Subcutaneous abdominal adipose tissue (tissue), 5 donors: ENCODE measurements at regions not wholly inside any gene's neighbourhood (a gene's known extent, or its start where the extent isn't known, plus 50 kb on each side); places are given as distances from the start of the nearest gene placed in this dataset.
"Not testable (repeated sequence)": the region's sequence is repeated elsewhere in the genome, so short reads cannot be mapped to it uniquely, and the experiment has no call there.

Experiments used
- H3K27ac ChIP-seq: one replicate; pipeline ENCODE4 v1.7.0; 2013; ENCODE audit warnings: low read depth, mild to moderate bottlenecking, inconsistent platforms, low read length, moderate library complexity
- H3K27me3 ChIP-seq, 5 donors: one replicate each; pipeline ENCODE4 v1.7.0; 2013; ENCODE audit warnings: low read length in 5 of 5, inconsistent platforms in 1 of 5; ENCODE audit not compliant: control insufficient read depth in 5 of 5, insufficient read depth in 4 of 5
- H3K36me3 ChIP-seq, 5 donors: one replicate each; pipeline ENCODE4 v1.7.0; 2013; ENCODE audit warnings: low read length in 5 of 5; ENCODE audit not compliant: control insufficient read depth in 5 of 5, insufficient read depth in 5 of 5
- H3K4me1 ChIP-seq, 5 donors: one replicate each; pipeline ENCODE4 v1.7.0; 2013; ENCODE audit warnings: low read length in 5 of 5, mild to moderate bottlenecking in 3 of 5, moderate library complexity in 1 of 5; ENCODE audit not compliant: control insufficient read depth in 5 of 5, insufficient read depth in 5 of 5
- H3K4me3 ChIP-seq, 5 donors: one replicate each; pipeline ENCODE4 v1.7.0; 2013; ENCODE audit warnings: low read length in 5 of 5, low read depth in 1 of 5
- H3K9ac ChIP-seq, 5 donors: one replicate each; pipeline ENCODE4 v1.7.0; 2013; ENCODE audit warnings: low read length in 5 of 5, mild to moderate bottlenecking in 4 of 5, moderate library complexity in 3 of 5
- H3K9me3 ChIP-seq, 5 donors: one replicate each; pipeline ENCODE4 v1.7.0; 2013; ENCODE audit warnings: low read length in 5 of 5; ENCODE audit not compliant: control insufficient read depth in 5 of 5
- donor health status: healthy.
- donor health status: healthy.
- donor health status: healthy.
- donor health status: healthy.
- donor health status: healthy.

GRCh38 chr12:58337539-58337938, 396.2 kb downstream of the ATP23 start:
- not testable (repeated sequence) for H3K4me3 ChIP-seq, H3K36me3 ChIP-seq, H3K27me3 ChIP-seq, H3K9ac ChIP-seq, H3K9me3 ChIP-seq, H3K27ac ChIP-seq
- H3K4me1 ChIP-seq, result peaks cover 0 to 11% (median 3%) of the 10 kb centered on the region in 5 donors

- Histone ChIP-seq H3K36me3 (no peaks in the 10 kb centered on the region), H3K9ac (no peak overlapping the region), H3K4me3 (no peak overlapping the region), H3K27me3 (no peaks in the 10 kb centered on the region), H3K9me3 (no peaks in the 10 kb centered on the region), H3K4me1 (peaks cover 0 to 16% (median 13%) of the 10 kb centered on the region in 5 donors), H3K27ac (no peak overlapping the region)
Measured at GRCh38 chr12:58341791-58342190, 400.4 kb downstream of the ATP23 start.

- H3K4me3 ChIP-seq, result no peak overlapping the region
- H3K9ac ChIP-seq, result no peak overlapping the region
- no peaks in the 10 kb centered on the region for H3K27me3 ChIP-seq
- peaks cover 0 to 16% (median 8%) of the 10 kb centered on the region in 5 donors for H3K4me1 ChIP-seq
- H3K9me3 ChIP-seq, result no peaks in the 10 kb centered on the region
- H3K27ac ChIP-seq, result peak overlapping the region; percentile 2
- no peaks in the 10 kb centered on the region for H3K36me3 ChIP-seq
Measured at GRCh38 chr12:58342736-58343135, 401.4 kb downstream of the ATP23 start.

DNA sequence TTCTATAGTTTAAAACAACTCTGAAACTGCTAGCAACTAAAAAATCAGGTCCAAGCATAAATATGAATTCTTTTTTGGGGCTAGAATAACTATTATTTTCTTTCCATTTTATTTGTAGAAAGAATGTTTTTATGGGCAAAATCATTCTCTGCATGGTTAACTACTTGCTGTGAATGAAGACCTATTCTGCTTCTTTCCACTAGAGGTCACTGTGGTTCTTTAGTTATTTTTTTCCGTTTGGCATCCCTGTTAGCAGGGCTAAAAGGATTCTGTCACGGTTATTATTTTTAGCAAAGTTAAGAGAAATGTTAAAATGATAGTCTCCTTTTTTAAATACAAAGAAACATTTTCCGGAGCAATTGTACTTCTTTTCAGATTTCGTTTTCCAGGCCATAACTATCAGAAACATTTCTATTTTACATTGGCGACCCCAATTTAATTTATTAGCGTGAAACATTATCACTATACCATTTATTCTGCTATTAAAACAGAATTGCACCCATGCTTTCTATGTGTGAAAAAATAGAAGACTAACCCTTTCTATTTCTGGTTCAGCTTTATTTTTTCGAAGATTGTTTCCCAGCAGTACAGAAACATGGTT, 404.8 kb downstream of the ATP23 start:
- Histone ChIP-seq H3K27me3 (no peaks in the 10 kb centered on the region), H3K9ac (no peak overlapping the region), H3K27ac (no peak overlapping the region), H3K9me3 (peaks cover 0 to 2% (median 0%) of the 10 kb centered on the region in 5 donors), H3K4me1 (peaks cover 0 to 16% (median 8%) of the 10 kb centered on the region in 5 donors), H3K4me3 (no peak overlapping the region), H3K36me3 (no peaks in the 10 kb centered on the region)

- Histone ChIP-seq H3K27me3 (no peaks in the 10 kb centered on the region), H3K36me3 (no peaks in the 10 kb centered on the region), H3K9me3 (peaks cover 0 to 2% (median 0%) of the 10 kb centered on the region in 5 donors), H3K4me1 (peaks cover 0 to 13% (median 7%) of the 10 kb centered on the region in 5 donors), H3K4me3 (no peak overlapping the region), H3K9ac (no peak overlapping the region), H3K27ac (no peak overlapping the region)
Measured at GRCh38 chr12:58347188-58347587, 405.8 kb downstream of the ATP23 start.

- Histone ChIP-seq H3K4me1 (peaks cover 0 to 9% (median 3%) of the 10 kb centered on the region in 5 donors), H3K4me3 (no peak overlapping the region), H3K27me3 (no peaks in the 10 kb centered on the region), H3K9ac (no peak overlapping the region), H3K27ac (no peak overlapping the region), H3K36me3 (no peaks in the 10 kb centered on the region), H3K9me3 (peaks cover 0 to 2% (median 0%) of the 10 kb centered on the region in 5 donors)
Measured at GRCh38 chr12:58347691-58348090, 406.3 kb downstream of the ATP23 start.

- Histone ChIP-seq H3K27ac (no peak overlapping the region), H3K4me3 (no peak overlapping the region), H3K9ac (no peak overlapping the region), H3K9me3 (peaks cover 0 to 2% (median 0%) of the 10 kb centered on the region in 5 donors), H3K4me1 (peaks cover 0 to 3% (median 0%) of the 10 kb centered on the region in 5 donors), H3K36me3 (no peaks in the 10 kb centered on the region), H3K27me3 (no peaks in the 10 kb centered on the region)
Measured at GRCh38 chr12:58349161-58349560, 407.8 kb downstream of the ATP23 start.

DNA sequence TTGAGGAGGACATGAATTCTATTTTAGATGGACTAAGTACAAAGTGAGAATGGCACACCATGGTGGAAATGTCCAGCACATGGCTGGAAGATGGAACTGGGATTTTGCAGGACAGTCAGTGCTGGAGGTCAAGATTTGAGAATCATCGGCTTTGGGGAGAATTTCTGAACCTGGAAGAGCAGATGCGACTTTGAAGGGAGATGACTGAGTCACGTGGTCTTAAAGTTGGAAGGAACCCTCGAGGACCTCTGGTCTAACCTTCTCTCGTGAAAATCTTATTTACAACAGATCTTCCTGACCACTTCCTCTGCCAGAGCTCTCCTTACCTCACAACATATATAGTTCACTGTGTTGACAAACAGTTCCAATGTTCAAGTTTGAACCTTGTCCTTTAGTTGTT, 415.4 kb downstream of the ATP23 start:
- Histone ChIP-seq H3K27ac (no peak overlapping the region), H3K4me1 (peaks cover 0 to 5% (median 0%) of the 10 kb centered on the region in 5 donors), H3K9ac (no peak overlapping the region), H3K36me3 (no peaks in the 10 kb centered on the region), H3K4me3 (no peak overlapping the region), H3K27me3 (no peaks in the 10 kb centered on the region), H3K9me3 (no peaks in the 10 kb centered on the region)

GRCh38 chr12:58357511-58357910, 416.1 kb downstream of the ATP23 start:
- H3K27me3 ChIP-seq, result no peaks in the 10 kb centered on the region

GRCh38 chr12:58358369-58358768, 417.0 kb downstream of the ATP23 start:
- H3K4me3 ChIP-seq, result no peak overlapping the region
- peaks cover 0 to 5% (median 0%) of the 10 kb centered on the region in 5 donors for H3K4me1 ChIP-seq
- H3K27ac ChIP-seq, result no peak overlapping the region
- H3K9ac ChIP-seq, result no peak overlapping the region
- no peaks in the 10 kb centered on the region for H3K36me3 ChIP-seq
- no peaks in the 10 kb centered on the region for H3K9me3 ChIP-seq
- no peaks in the 10 kb centered on the region for H3K27me3 ChIP-seq

More at GRCh38 chr12:58357511-58357910, 416.1 kb downstream of the ATP23 start:
- Histone ChIP-seq H3K9me3 (no peaks in the 10 kb centered on the region), H3K9ac (no peak overlapping the region), H3K36me3 (no peaks in the 10 kb centered on the region), H3K27ac (no peak overlapping the region), H3K4me3 (no peak overlapping the region), H3K4me1 (peaks cover 0 to 5% (median 0%) of the 10 kb centered on the region in 5 donors)
